Osteocyte (in vitro differentiated cells): ENCODE measurements at regions not wholly inside any gene's neighbourhood (a gene's known extent, or its start where the extent isn't known, plus 50 kb on each side); places are given as distances from the start of the nearest gene placed in this dataset.

ENCODE experiments used
- DNase-seq: peaks from one replicate; pipeline ENCODE4 v3.0.0; 2021; ENCODE audit warnings: mixed read lengths; ENCODE audit not compliant: unreplicated experiment; ENCODE audit errors: extremely low spot score
- H3K27ac Mint-ChIP-seq: one replicate; pipeline ENCODE4 v1.8.0; 2021; ENCODE audit warnings: mild to moderate bottlenecking, mixed read lengths; ENCODE audit not compliant: unreplicated experiment
- H3K27me3 Mint-ChIP-seq: one replicate; pipeline ENCODE4 v1.8.0; 2021; ENCODE audit warnings: mixed read lengths; ENCODE audit not compliant: unreplicated experiment
- H3K36me3 Mint-ChIP-seq: one replicate; pipeline ENCODE4 v1.8.0; 2021; ENCODE audit warnings: mixed read lengths; ENCODE audit not compliant: unreplicated experiment
- H3K4me1 Mint-ChIP-seq: one replicate; pipeline ENCODE4 v1.8.0; 2021; ENCODE audit warnings: mixed read lengths; ENCODE audit not compliant: unreplicated experiment
- H3K4me3 Mint-ChIP-seq: one replicate; pipeline ENCODE4 v1.8.0; 2021; ENCODE audit warnings: mild to moderate bottlenecking, moderate library complexity, mixed read lengths; ENCODE audit not compliant: unreplicated experiment
- H3K9me3 Mint-ChIP-seq: one replicate; pipeline ENCODE4 v1.8.0; 2021; ENCODE audit warnings: mixed read lengths; ENCODE audit not compliant: unreplicated experiment
- CTCF ChIP-seq: fragments of 200-600 bp; sonication (generic); IDR thresholded peaks from 2 replicates; pipeline ENCODE4 v1.5.0; 2021; ENCODE audit warnings: antibody characterized with exemption, mild to moderate bottlenecking, moderate library complexity

DNA sequence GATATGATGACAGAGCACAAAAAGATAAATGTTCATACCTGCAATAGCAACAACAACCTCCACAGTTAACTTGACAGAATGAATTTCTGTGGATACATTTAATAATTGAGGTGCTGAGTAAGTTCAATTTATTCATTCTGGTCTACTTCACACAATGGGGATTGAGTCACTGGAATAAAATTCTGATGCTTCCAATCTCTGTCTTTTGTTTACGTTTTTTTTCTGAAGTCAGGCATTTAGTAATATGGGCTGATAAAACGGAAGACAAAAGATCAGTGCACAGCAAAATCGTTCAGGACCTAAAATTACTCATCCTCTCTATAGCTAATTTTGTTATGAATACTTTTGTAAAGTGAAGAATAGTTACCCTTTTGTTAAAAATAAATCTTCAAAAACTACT is 565.9 kb upstream of the CCDC54 start:
- H3K27ac Mint-ChIP-seq = peak overlapping the region; percentile 62
- no peaks in the 10 kb centered on the region for H3K36me3 Mint-ChIP-seq
- H3K9me3 Mint-ChIP-seq = no peaks in the 10 kb centered on the region
- TF ChIP-seq CTCF = no peak
- DNase-seq = no peak
- H3K27me3 Mint-ChIP-seq = no peaks in the 10 kb centered on the region
- H3K4me1 Mint-ChIP-seq = peaks cover 54% of the 10 kb centered on the region
- no peak overlapping the region for H3K4me3 Mint-ChIP-seq

DNA sequence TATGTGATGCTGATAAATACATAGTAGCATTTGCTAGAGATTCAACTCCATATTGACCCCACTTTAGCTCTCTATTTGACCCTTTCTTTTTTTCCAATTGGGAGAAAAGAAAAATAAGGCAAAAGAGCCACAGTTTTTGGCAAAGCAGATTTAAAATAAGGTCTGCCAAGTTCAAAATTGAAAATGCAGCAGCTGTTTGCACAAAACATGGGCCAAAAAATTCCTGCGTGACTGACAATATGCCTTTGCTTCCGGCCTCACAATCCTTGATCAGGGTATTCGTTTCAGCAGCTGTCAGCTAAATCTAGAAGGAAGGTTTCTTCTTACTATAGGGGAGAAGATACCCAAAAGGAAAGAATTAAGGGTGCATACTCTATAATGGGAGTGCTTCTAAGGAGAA is 563.5 kb upstream of the CCDC54 start:
- no peak overlapping the region for H3K4me3 Mint-ChIP-seq
- no peaks in the 10 kb centered on the region for H3K27me3 Mint-ChIP-seq
- H3K9me3 Mint-ChIP-seq = no peaks in the 10 kb centered on the region
- no peaks in the 10 kb centered on the region for H3K36me3 Mint-ChIP-seq
- DNase-seq = no peak
- peaks cover 46% of the 10 kb centered on the region for H3K4me1 Mint-ChIP-seq
- H3K27ac Mint-ChIP-seq = peak overlapping the region; percentile 44
- TF ChIP-seq CTCF = no peak

- H3K4me1 Mint-ChIP-seq = peaks cover 41% of the 10 kb centered on the region
- no peak for DNase-seq
- no peak overlapping the region for H3K4me3 Mint-ChIP-seq
- H3K27me3 Mint-ChIP-seq = no peaks in the 10 kb centered on the region
- no peaks in the 10 kb centered on the region for H3K36me3 Mint-ChIP-seq
- peak overlapping the region; percentile 44 for H3K27ac Mint-ChIP-seq
- H3K9me3 Mint-ChIP-seq = no peaks in the 10 kb centered on the region
- TF ChIP-seq CTCF = no peak
Measured at GRCh38 chr3:106814231-106814630, 563.0 kb upstream of the CCDC54 start.

DNA sequence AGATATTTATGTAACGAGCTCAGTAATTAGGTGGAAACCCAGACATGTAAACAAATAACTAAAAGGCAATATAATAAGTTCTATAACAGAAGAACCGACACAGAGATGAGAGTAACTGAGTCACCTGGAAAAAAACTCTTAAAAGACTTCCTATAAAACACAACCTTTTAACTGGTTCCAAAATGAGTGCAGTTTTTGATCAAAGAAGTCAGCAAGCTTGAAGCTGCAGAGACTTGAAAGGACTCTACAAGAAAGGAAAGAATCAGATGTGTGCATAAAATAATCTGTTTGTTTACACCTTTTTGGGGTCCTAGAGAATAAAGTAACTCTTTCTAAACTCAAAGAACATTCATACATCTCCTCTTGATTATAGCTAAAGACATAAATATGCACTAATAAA is 560.4 kb upstream of the CCDC54 start:
- Mint-ChIP-seq H3K4me1 (peaks cover 16% of the 10 kb centered on the region), H3K9me3 (no peaks in the 10 kb centered on the region), H3K4me3 (no peak overlapping the region), H3K36me3 (no peaks in the 10 kb centered on the region), H3K27ac (no peak overlapping the region), H3K27me3 (no peaks in the 10 kb centered on the region)
- no peak for TF ChIP-seq CTCF
- DNase-seq = no peak

GRCh38 chr3:106817706-106818105 is 559.5 kb upstream of the CCDC54 start:
- no peaks in the 10 kb centered on the region for H3K36me3 Mint-ChIP-seq
- H3K4me3 Mint-ChIP-seq = no peak overlapping the region
- H3K27me3 Mint-ChIP-seq = no peaks in the 10 kb centered on the region
- no peak overlapping the region for H3K27ac Mint-ChIP-seq
- H3K4me1 Mint-ChIP-seq = peaks cover 16% of the 10 kb centered on the region
- H3K9me3 Mint-ChIP-seq = no peaks in the 10 kb centered on the region
- DNase-seq = no peak
- TF ChIP-seq CTCF = no peak
